Mammary epithelial cell (primary cell): ENCODE measurements at regions not wholly inside any gene's neighbourhood (a gene's known extent, or its start where the extent isn't known, plus 50 kb on each side); places are given as distances from the start of the nearest gene placed in this dataset.

Experiments used
- CTCF ChIP-seq, 2 donors: IDR thresholded peaks in 1 of 2; conservative IDR thresholded peaks in 1 of 2; 2 replicates each; pipeline ENCODE4 v1.5.1; 2011 to 2012; ENCODE audit warnings: inconsistent platforms in 2 of 2, low read length in 2 of 2, mild to moderate bottlenecking in 2 of 2, control low read depth in 1 of 2, low read depth in 1 of 2; ENCODE audit not compliant: insufficient read depth in 1 of 2; ENCODE audit errors: extremely low read depth in 1 of 2
- EZH2 ChIP-seq: IDR thresholded peaks from 2 replicates; pipeline ENCODE4 v1.6.1; 2012; ENCODE audit warnings: low read length, inconsistent platforms, borderline replicate concordance

- no peak for TF ChIP-seq EZH2
- TF ChIP-seq CTCF (conservative IDR thresholded peaks at IDR 0.05 in 1 of 2, IDR thresholded peaks at IDR 0.05 in 1 of 2; ENCODE audit: extremely low read depth in 1 of 2, insufficient read depth in 1 of 2, low read depth in 1 of 2, low read length in 2 of 2), result no peak
Measured at GRCh38 chr2:173828189-173829142, 136.7 kb downstream of the SP3 start.
